ENCODE measurements at regions not wholly inside any gene's neighbourhood (a gene's known extent, or its start where the extent isn't known, plus 50 kb on each side); places are given as distances from the start of the nearest gene placed in this dataset.

- H3K9me1 ChIP-seq (replicated peaks; ENCODE audit: control insufficient read depth, extremely low read depth, insufficient read depth, low read length): no peaks in the 10 kb centered on the region
- no peak overlapping the region for H3K27ac ChIP-seq (ENCODE audit: insufficient read depth, low read depth, low read length)
- BruUV-seq (replicated peaks): no TSS peak
- H3K79me2 ChIP-seq (ENCODE audit: control insufficient read depth, insufficient read depth, low read length): no peaks in the 10 kb centered on the region
- TF ChIP-seq EZH2 (IDR thresholded peaks at IDR 0.05; ENCODE audit: borderline replicate concordance, low read depth, low read length, severe bottlenecking): no peak
- TF ChIP-seq POLR2AphosphoS5 (IDR thresholded peaks at IDR 0.05; ENCODE audit: insufficient read depth, low read depth, low read length): no peak
- TF ChIP-seq JUN (IDR thresholded peaks at IDR 0.05; ENCODE audit: borderline replicate concordance, insufficient read depth, insufficient read length, low read depth): no peak
- no peak for TF ChIP-seq FOS (IDR thresholded peaks at IDR 0.05; ENCODE audit: borderline replicate concordance, insufficient read depth, low read length)
- no peak overlapping the region for H2AFZ ChIP-seq (ENCODE audit: low read depth, low read length)
- peaks cover 15 to 19% of the 10 kb centered on the region in 2 experiments for H3K27me3 ChIP-seq (ENCODE audit: control insufficient read depth in 2 of 2, insufficient read depth in 2 of 2, low read length in 2 of 2)
- intact Hi-C loops (cut with micrococcal nuclease): no loop called here
- dilution Hi-C loops (cut with MboI; ENCODE audit: extremely low pct_ligation_motif_present, low sequenced_read_pairs): no loop called here
- CTCF ChIA-PET: no interaction called here
- DNase-seq (ENCODE audit: low read depth, low spot score): no peak
- H3K36me3 ChIP-seq (ENCODE audit: control insufficient read depth in 2 of 2, extremely low read depth in 1 of 2, insufficient read depth in 2 of 2, low read length in 2 of 2): no peaks in the 10 kb centered on the region
- H3K9me3 ChIP-seq (replicated peaks; ENCODE audit: control insufficient read depth, insufficient read depth, low read length): no peaks in the 10 kb centered on the region
- no peaks in the 10 kb centered on the region for H4K20me1 ChIP-seq (replicated peaks; ENCODE audit: control insufficient read depth, extremely low read depth, insufficient read depth, low read length)
- H3K4me2 ChIP-seq (ENCODE audit: insufficient read depth, low read length): no peak overlapping the region
- H3K4me3 ChIP-seq (replicated peaks in 1 of 3; ENCODE audit: insufficient read depth in 1 of 3, low read depth in 1 of 3, low read length in 3 of 3): no peak overlapping the region
- no peaks in the 10 kb centered on the region for H3K4me1 ChIP-seq (ENCODE audit: control insufficient read depth, extremely low read depth, insufficient read depth, low read length)
- H3K9ac ChIP-seq (replicated peaks; ENCODE audit: extremely low read depth, insufficient read depth, low read length): no peak overlapping the region
- no peak for FAIRE-seq
- POLR2A ChIA-PET: no interaction called here
Observed at GRCh38 chr1:38779491-38779890, 80.1 kb downstream of the RRAGC start.

GRCh38 chr1:38778521-38778920 is 81.1 kb downstream of the RRAGC start:
- H2AFZ ChIP-seq (ENCODE audit: low read depth, low read length): no peak overlapping the region
- H3K9me1 ChIP-seq (replicated peaks; ENCODE audit: control insufficient read depth, extremely low read depth, insufficient read depth, low read length): no peaks in the 10 kb centered on the region
- BruUV-seq (replicated peaks): no TSS peak
- H3K27ac ChIP-seq (ENCODE audit: insufficient read depth, low read depth, low read length): no peak overlapping the region
- dilution Hi-C loops (cut with MboI; ENCODE audit: extremely low pct_ligation_motif_present, low sequenced_read_pairs): no loop called here
- FAIRE-seq (no peak), DNase-seq (ENCODE audit: low read depth, low spot score) (no peak)
- CTCF ChIA-PET: interaction anchor here (1.0 kb wide), 2 partner anchors 9 to 10 kb away, joined by 3 read pairs; no protein-coding TSS in a partner anchor
- H3K4me1 ChIP-seq (ENCODE audit: control insufficient read depth, extremely low read depth, insufficient read depth, low read length): no peaks in the 10 kb centered on the region
- no peak overlapping the region for H3K4me3 ChIP-seq (replicated peaks in 1 of 3; ENCODE audit: insufficient read depth in 1 of 3, low read depth in 1 of 3, low read length in 3 of 3)
- H3K27me3 ChIP-seq (ENCODE audit: control insufficient read depth in 2 of 2, insufficient read depth in 2 of 2, low read length in 2 of 2): peaks cover 9 to 16% of the 10 kb centered on the region in 2 experiments
- H3K4me2 ChIP-seq (ENCODE audit: insufficient read depth, low read length): no peak overlapping the region
- intact Hi-C loops (cut with micrococcal nuclease): no loop called here
- no peaks in the 10 kb centered on the region for H3K79me2 ChIP-seq (ENCODE audit: control insufficient read depth, insufficient read depth, low read length)
- TF ChIP-seq CTCF (IDR thresholded peaks at IDR 0.05; ENCODE audit: extremely low read depth in 1 of 2, insufficient read depth in 1 of 2, low read depth in 1 of 2, low read length in 2 of 2) (no peak), FOS (IDR thresholded peaks at IDR 0.05; ENCODE audit: borderline replicate concordance, insufficient read depth, low read length) (no peak), POLR2A (IDR thresholded peaks at IDR 0.05; ENCODE audit: low read depth, low read length) (no peak), MAX (IDR thresholded peaks at IDR 0.05; ENCODE audit: insufficient read depth, insufficient read length) (no peak), MYC (IDR thresholded peaks at IDR 0.05; ENCODE audit: low read depth, low read length) (no peak), GATA2 (IDR thresholded peaks at IDR 0.05; ENCODE audit: insufficient read depth, insufficient read length, low read depth, low read length) (no peak), JUN (IDR thresholded peaks at IDR 0.05; ENCODE audit: borderline replicate concordance, insufficient read depth, insufficient read length, low read depth) (no peak), EZH2 (IDR thresholded peaks at IDR 0.05; ENCODE audit: borderline replicate concordance, low read depth, low read length, severe bottlenecking) (no peak)
- no peaks in the 10 kb centered on the region for H4K20me1 ChIP-seq (replicated peaks; ENCODE audit: control insufficient read depth, extremely low read depth, insufficient read depth, low read length)
- no peaks in the 10 kb centered on the region for H3K36me3 ChIP-seq (ENCODE audit: control insufficient read depth in 2 of 2, extremely low read depth in 1 of 2, insufficient read depth in 2 of 2, low read length in 2 of 2)
- no peak overlapping the region for H3K9ac ChIP-seq (replicated peaks; ENCODE audit: extremely low read depth, insufficient read depth, low read length)
- POLR2A ChIA-PET: no interaction called here
- H3K9me3 ChIP-seq (replicated peaks; ENCODE audit: control insufficient read depth, insufficient read depth, low read length): no peaks in the 10 kb centered on the region
